Loucy (cell line): ENCODE measurements at regions not wholly inside any gene's neighbourhood (a gene's known extent, or its start where the extent isn't known, plus 50 kb on each side); places are given as distances from the start of the nearest gene placed in this dataset.

Experiments used
- EZH2phosphoT487 ChIP-seq: fragments of 200-600 bp; IDR thresholded peaks from 2 replicates; pipeline ENCODE4 v1.6.1; 2018; ENCODE audit warnings: antibody characterized with exemption, mild to moderate bottlenecking, moderate library complexity, borderline replicate concordance
- TF ChIP-seq, protein P1 (sequence below): fragments of 200-600 bp; sonication (generic); conservative IDR thresholded peaks from 2 replicates; pipeline ENCODE4 v1.5.1; 2014; ENCODE audit warnings: mild to moderate bottlenecking, antibody characterized with exemption, low read length

DNA sequence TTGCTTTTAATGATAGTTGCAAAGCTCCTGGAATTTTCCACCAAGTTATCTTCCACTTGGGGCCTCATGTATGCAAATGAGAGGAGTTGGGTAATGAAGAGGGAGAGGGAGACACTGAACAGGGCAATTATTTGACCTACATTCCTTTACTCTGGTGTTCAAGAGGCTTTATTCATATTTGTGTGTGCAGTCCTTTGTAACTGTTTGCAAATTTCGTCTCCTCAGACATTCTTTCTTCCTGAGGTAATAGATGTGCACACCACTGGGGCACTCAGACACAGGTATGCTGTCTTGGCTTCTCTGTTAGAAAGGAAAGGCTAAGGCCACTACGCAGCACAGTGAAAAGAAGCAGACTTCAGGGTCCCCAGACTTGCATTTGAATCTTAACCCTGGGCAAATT lies 189.7 kb upstream of the IL12A start:
- TF ChIP-seq, protein P1, sequence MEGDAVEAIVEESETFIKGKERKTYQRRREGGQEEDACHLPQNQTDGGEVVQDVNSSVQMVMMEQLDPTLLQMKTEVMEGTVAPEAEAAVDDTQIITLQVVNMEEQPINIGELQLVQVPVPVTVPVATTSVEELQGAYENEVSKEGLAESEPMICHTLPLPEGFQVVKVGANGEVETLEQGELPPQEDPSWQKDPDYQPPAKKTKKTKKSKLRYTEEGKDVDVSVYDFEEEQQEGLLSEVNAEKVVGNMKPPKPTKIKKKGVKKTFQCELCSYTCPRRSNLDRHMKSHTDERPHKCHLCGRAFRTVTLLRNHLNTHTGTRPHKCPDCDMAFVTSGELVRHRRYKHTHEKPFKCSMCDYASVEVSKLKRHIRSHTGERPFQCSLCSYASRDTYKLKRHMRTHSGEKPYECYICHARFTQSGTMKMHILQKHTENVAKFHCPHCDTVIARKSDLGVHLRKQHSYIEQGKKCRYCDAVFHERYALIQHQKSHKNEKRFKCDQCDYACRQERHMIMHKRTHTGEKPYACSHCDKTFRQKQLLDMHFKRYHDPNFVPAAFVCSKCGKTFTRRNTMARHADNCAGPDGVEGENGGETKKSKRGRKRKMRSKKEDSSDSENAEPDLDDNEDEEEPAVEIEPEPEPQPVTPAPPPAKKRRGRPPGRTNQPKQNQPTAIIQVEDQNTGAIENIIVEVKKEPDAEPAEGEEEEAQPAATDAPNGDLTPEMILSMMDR: no peak
- TF ChIP-seq EZH2phosphoT487: no peak
